Keratinocyte (primary cell): ENCODE measurements at regions not wholly inside any gene's neighbourhood (a gene's known extent, or its start where the extent isn't known, plus 50 kb on each side); places are given as distances from the start of the nearest gene placed in this dataset.

Source experiments
- DNase-seq: peaks from one replicate; pipeline ENCODE4 v3.0.0-alpha.2; 2011; ENCODE audit warnings: low read depth, missing footprints, low spot score
- FAIRE-seq: peaks from 2 replicates; lab custom pipeline; 2011; peaks lifted over from hg19 to GRCh38; lab: Jason Lieb, UNC
- H2AFZ ChIP-seq: 2 replicates; pipeline ENCODE4 v1.6.0; 2012; ENCODE audit warnings: low read length, control low read depth, inconsistent platforms; ENCODE audit not compliant: control insufficient read depth
- H3K27ac ChIP-seq: 2 replicates; pipeline ENCODE4 v1.5.1; 2011; ENCODE audit warnings: low read length; ENCODE audit not compliant: control insufficient read depth, insufficient read depth
- H3K27me3 ChIP-seq: 3 replicates; pipeline ENCODE4 v1.6.0; 2011; ENCODE audit warnings: low read length; ENCODE audit not compliant: control insufficient read depth, insufficient read depth; ENCODE audit errors: extremely low read depth
- H3K36me3 ChIP-seq, 2 experiments: 2 replicates in 1 of 2; 3 replicates in 1 of 2; pipeline ENCODE4 v1.5.1; 2011; ENCODE audit warnings: low read length in 2 of 2, mild to moderate bottlenecking in 1 of 2; ENCODE audit not compliant: control insufficient read depth in 2 of 2, insufficient read depth in 2 of 2; ENCODE audit errors: extremely low read depth in 1 of 2
- H3K4me1 ChIP-seq: 3 replicates; pipeline ENCODE4 v1.5.1; 2011; ENCODE audit warnings: low read length; ENCODE audit not compliant: control insufficient read depth, insufficient read depth; ENCODE audit errors: extremely low read depth
- H3K4me2 ChIP-seq: 3 replicates; pipeline ENCODE4 v1.6.0; 2011; ENCODE audit warnings: low read depth, low read length; ENCODE audit not compliant: control insufficient read depth, insufficient read depth; ENCODE audit errors: extremely low read depth
- H3K4me3 ChIP-seq, 3 experiments: fragments of 200-600 bp in 1 of 3; sonication (generic) in 1 of 3; 2 replicates in 2 of 3; 3 replicates in 1 of 3; pipeline ENCODE4 v1.5.1; 2011 to 2016; ENCODE audit warnings: low read length in 3 of 3, mild to moderate bottlenecking in 3 of 3, control low read depth in 2 of 3, inconsistent platforms in 1 of 3, low read depth in 1 of 3, mixed read lengths in 1 of 3, mixed run types in 1 of 3, moderate library complexity in 1 of 3; ENCODE audit not compliant: control insufficient read depth in 2 of 3, insufficient read depth in 2 of 3; ENCODE audit errors: extremely low read depth in 1 of 3
- H3K79me2 ChIP-seq: 2 replicates; pipeline ENCODE4 v1.6.0; 2012; ENCODE audit warnings: low read length; ENCODE audit not compliant: control insufficient read depth, insufficient read depth
- H3K9ac ChIP-seq: 3 replicates; pipeline ENCODE4 v1.6.0; 2011; ENCODE audit warnings: low read length; ENCODE audit not compliant: control insufficient read depth, insufficient read depth; ENCODE audit errors: extremely low read depth
- H3K9me1 ChIP-seq: 3 replicates; pipeline ENCODE4 v1.6.0; 2011; ENCODE audit warnings: low read length; ENCODE audit not compliant: control insufficient read depth, insufficient read depth; ENCODE audit errors: extremely low read depth
- H3K9me3 ChIP-seq: 2 replicates; pipeline ENCODE4 v1.5.1; 2012; ENCODE audit warnings: low read depth, low read length; ENCODE audit not compliant: control insufficient read depth
- H4K20me1 ChIP-seq: 3 replicates; pipeline ENCODE4 v1.6.0; 2011; ENCODE audit warnings: low read length; ENCODE audit not compliant: control insufficient read depth, insufficient read depth; ENCODE audit errors: extremely low read depth
- CTCF ChIP-seq, 3 experiments: IDR thresholded peaks in 1 of 3; conservative IDR thresholded peaks in 1 of 3; optimal IDR thresholded peaks in 1 of 3; 2 replicates in 2 of 3; 3 replicates in 1 of 3; pipeline versions ENCODE3 to v1.5.1; 2011; ENCODE audit warnings: low read length in 3 of 3, mild to moderate bottlenecking in 3 of 3, moderate library complexity in 2 of 3, control low read depth in 1 of 3, inconsistent platforms in 1 of 3; ENCODE audit not compliant: insufficient read depth in 2 of 3; ENCODE audit errors: extremely low read depth in 1 of 3
- EZH2 ChIP-seq: IDR thresholded peaks from one replicate; pipeline ENCODE4 v1.6.1; 2012; ENCODE audit warnings: inconsistent platforms, mild to moderate bottlenecking, low read length, moderate library complexity
- dilution Hi-C: fragments of 300-500 bp; cut with MboI; formaldehyde crosslinking; loops from one replicate; pipeline ENCODE4 v1.7.0; 2020; ENCODE audit warnings: low sequenced_read_pairs; ENCODE audit not compliant: extremely low pct_ligation_motif_present

- Histone ChIP-seq H3K4me2 (no peak overlapping the region), H3K9ac (no peak overlapping the region), H4K20me1 (no peaks in the 10 kb centered on the region), H3K27ac (no peak overlapping the region), H3K79me2 (peaks cover 68% of the 10 kb centered on the region), H3K4me1 (peaks cover 17% of the 10 kb centered on the region), H2AFZ (no peak overlapping the region), H3K36me3 (peaks cover 18 to 24% of the 10 kb centered on the region in 2 experiments), H3K9me1 (no peaks in the 10 kb centered on the region), H3K9me3 (no peaks in the 10 kb centered on the region), H3K27me3 (no peaks in the 10 kb centered on the region), H3K4me3 (no peak overlapping the region)
- FAIRE-seq (no peak), DNase-seq (no peak)
- dilution Hi-C loops = no loop called here
- no peak for TF ChIP-seq CTCF (optimal IDR thresholded peaks at IDR 0.05 in 1 of 3, IDR thresholded peaks at IDR 0.05 in 1 of 3, conservative IDR thresholded peaks at IDR 0.05 in 1 of 3; ENCODE audit: extremely low read depth in 1 of 3, insufficient read depth in 2 of 3, low read length in 3 of 3)
These were observed 50.4 kb downstream of the ZBTB38 start for GRCh38 chr3:141418751-141419150.

- H3K4me2 ChIP-seq = no peak overlapping the region
- FAIRE-seq (no peak), DNase-seq (no peak)
- H3K9ac ChIP-seq = no peak overlapping the region
- TF ChIP-seq CTCF (optimal IDR thresholded peaks at IDR 0.05 in 1 of 3, IDR thresholded peaks at IDR 0.05 in 1 of 3, conservative IDR thresholded peaks at IDR 0.05 in 1 of 3; ENCODE audit: extremely low read depth in 1 of 3, insufficient read depth in 2 of 3, low read length in 3 of 3) (no peak), EZH2 (no peak)
- dilution Hi-C loops = no loop called here
- no peaks in the 10 kb centered on the region for H3K9me3 ChIP-seq
- H3K27ac ChIP-seq = no peak overlapping the region
- H4K20me1 ChIP-seq = no peaks in the 10 kb centered on the region
- peaks cover 13 to 15% of the 10 kb centered on the region in 2 experiments for H3K36me3 ChIP-seq
- H3K79me2 ChIP-seq = peaks cover 59% of the 10 kb centered on the region
- no peaks in the 10 kb centered on the region for H3K27me3 ChIP-seq
- peaks cover 14% of the 10 kb centered on the region for H3K4me1 ChIP-seq
- H3K9me1 ChIP-seq = no peaks in the 10 kb centered on the region
- no peak overlapping the region for H3K4me3 ChIP-seq
- H2AFZ ChIP-seq = no peak overlapping the region
These were observed 51.6 kb downstream of the ZBTB38 start for GRCh38 chr3:141419946-141420345.
